ENCODE measurements at regions not wholly inside any gene's neighbourhood (a gene's known extent, or its start where the extent isn't known, plus 50 kb on each side); places are given as distances from the start of the nearest gene placed in this dataset.
"Not testable (repeated sequence)": the region's sequence is repeated elsewhere in the genome, so short reads cannot be mapped to it uniquely, and the experiment has no call there.

- TF ChIP-seq CTCF (IDR thresholded peaks at IDR 0.05; ENCODE audit: extremely low read depth, low read depth, low read length), result no peak
Measured at GRCh38 chr5:84706678-84707641, 322.3 kb upstream of the EDIL3 start.

GRCh38 chr5:84700545-84700944 is 315.9 kb upstream of the EDIL3 start:
- H4K20me1 ChIP-seq (ENCODE audit: insufficient read depth, low read length); DNase-seq (ENCODE audit: insufficient read length, low spot score, missing footprints); H2AFZ ChIP-seq (ENCODE audit: low read length); H3K4me3 ChIP-seq (ENCODE audit: insufficient read depth, low read length); H3K36me3 ChIP-seq (ENCODE audit: insufficient read depth, low read length); H3K4me1 ChIP-seq (ENCODE audit: insufficient read depth, low read length); H3K27me3 ChIP-seq (ENCODE audit: insufficient read depth, low read length); H3K27ac ChIP-seq (ENCODE audit: low read depth, low read length); H3K79me2 ChIP-seq (ENCODE audit: insufficient read depth, low read length); H3K9me3 ChIP-seq (ENCODE audit: low read depth, low read length); H3K4me2 ChIP-seq (ENCODE audit: insufficient read depth, low read length): not testable (repeated sequence)

More at GRCh38 chr5:84706678-84707641, 322.3 kb upstream of the EDIL3 start:
- H3K27me3 ChIP-seq (ENCODE audit: insufficient read depth, low read length), result no peaks in the 10 kb centered on the region
- H3K4me1 ChIP-seq (ENCODE audit: insufficient read depth, low read length), result no peaks in the 10 kb centered on the region
- H4K20me1 ChIP-seq (ENCODE audit: insufficient read depth, low read length), result no peaks in the 10 kb centered on the region
- DNase-seq (ENCODE audit: insufficient read length, low spot score, missing footprints), result no peak
- peak overlapping the region; percentile 16 for H2AFZ ChIP-seq (ENCODE audit: low read length)
- H3K4me3 ChIP-seq (ENCODE audit: insufficient read depth, low read length), result no peak overlapping the region
- no peak overlapping the region for H3K4me2 ChIP-seq (ENCODE audit: insufficient read depth, low read length)
- no peaks in the 10 kb centered on the region for H3K79me2 ChIP-seq (ENCODE audit: insufficient read depth, low read length)
- no peak overlapping the region for H3K27ac ChIP-seq (ENCODE audit: low read depth, low read length)
- H3K36me3 ChIP-seq (ENCODE audit: insufficient read depth, low read length), result no peaks in the 10 kb centered on the region
- no peaks in the 10 kb centered on the region for H3K9me3 ChIP-seq (ENCODE audit: low read depth, low read length)

- no peaks in the 10 kb centered on the region for H3K36me3 ChIP-seq (ENCODE audit: insufficient read depth, low read length)
- H3K27me3 ChIP-seq (ENCODE audit: insufficient read depth, low read length), result no peaks in the 10 kb centered on the region
- no peak overlapping the region for H3K27ac ChIP-seq (ENCODE audit: low read depth, low read length)
- no peaks in the 10 kb centered on the region for H4K20me1 ChIP-seq (ENCODE audit: insufficient read depth, low read length)
- no peak overlapping the region for H3K4me2 ChIP-seq (ENCODE audit: insufficient read depth, low read length)
- H2AFZ ChIP-seq (ENCODE audit: low read length), result no peak overlapping the region
- H3K4me3 ChIP-seq (ENCODE audit: insufficient read depth, low read length), result no peak overlapping the region
- no peak for DNase-seq (ENCODE audit: insufficient read length, low spot score, missing footprints)
- no peaks in the 10 kb centered on the region for H3K4me1 ChIP-seq (ENCODE audit: insufficient read depth, low read length)
- no peak for TF ChIP-seq CTCF (IDR thresholded peaks at IDR 0.05; ENCODE audit: extremely low read depth, low read depth, low read length)
- H3K79me2 ChIP-seq (ENCODE audit: insufficient read depth, low read length), result no peaks in the 10 kb centered on the region
- H3K9me3 ChIP-seq (ENCODE audit: low read depth, low read length), result no peaks in the 10 kb centered on the region
Measured at GRCh38 chr5:84696651-84697050, 312.0 kb upstream of the EDIL3 start.

- no peaks in the 10 kb centered on the region for H3K79me2 ChIP-seq (ENCODE audit: insufficient read depth, low read length)
- TF ChIP-seq CTCF (IDR thresholded peaks at IDR 0.05; ENCODE audit: extremely low read depth, low read depth, low read length), result no peak
Measured at GRCh38 chr5:84695330-84695729, 310.6 kb upstream of the EDIL3 start.

More at GRCh38 chr5:84695330-84695729, 310.6 kb upstream of the EDIL3 start:
- no peak overlapping the region for H3K4me2 ChIP-seq (ENCODE audit: insufficient read depth, low read length)
- H3K4me1 ChIP-seq (ENCODE audit: insufficient read depth, low read length), result no peaks in the 10 kb centered on the region
- H3K4me3 ChIP-seq (ENCODE audit: insufficient read depth, low read length), result no peak overlapping the region
- H2AFZ ChIP-seq (ENCODE audit: low read length), result no peak overlapping the region
- no peak overlapping the region for H3K27ac ChIP-seq (ENCODE audit: low read depth, low read length)
- H3K9me3 ChIP-seq (ENCODE audit: low read depth, low read length), result no peaks in the 10 kb centered on the region
- no peaks in the 10 kb centered on the region for H3K36me3 ChIP-seq (ENCODE audit: insufficient read depth, low read length)
- DNase-seq (ENCODE audit: insufficient read length, low spot score, missing footprints), result no peak
- no peaks in the 10 kb centered on the region for H4K20me1 ChIP-seq (ENCODE audit: insufficient read depth, low read length)
- no peaks in the 10 kb centered on the region for H3K27me3 ChIP-seq (ENCODE audit: insufficient read depth, low read length)

Measured in osteoblast (primary cell).